ENCODE measurements at regions not wholly inside any gene's neighbourhood (a gene's known extent, or its start where the extent isn't known, plus 50 kb on each side); places are given as distances from the start of the nearest gene placed in this dataset.

DNA sequence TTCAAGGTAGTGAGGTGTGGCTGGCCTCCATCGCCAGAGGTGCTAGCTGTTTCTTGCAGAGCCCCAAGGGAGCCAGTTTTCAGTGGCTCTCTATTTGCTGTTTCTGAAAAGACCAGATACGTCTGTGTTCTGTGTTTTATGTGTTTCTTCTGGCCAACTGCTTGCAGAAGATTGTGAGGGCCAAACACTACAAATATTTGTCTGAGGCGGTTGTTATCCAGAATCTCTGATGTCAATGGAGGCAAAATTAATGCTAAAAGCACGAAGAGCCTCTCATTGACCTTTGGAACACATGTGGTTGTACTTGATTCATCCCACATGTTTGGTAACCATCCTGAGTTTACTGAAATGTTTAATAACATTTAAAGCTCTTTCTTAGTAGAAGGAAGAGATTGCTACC lies 113.9 kb downstream of the CT47B1 start:
- TF ChIP-seq CTCF (IDR thresholded peaks at IDR 0.05 in 4 of 5, conservative IDR thresholded peaks at IDR 0.05 in 1 of 5) (no peak), POLR2A (IDR thresholded peaks at IDR 0.05) (no peak)

Data from gastrocnemius medialis (tissue), 4 donors.